Activated T-cell treated with anti-CD3 and anti-CD28 coated beads, Interleukin-2, amount 50 U/mL, for 4 hours (primary cell): ENCODE measurements at regions not wholly inside any gene's neighbourhood (a gene's known extent, or its start where the extent isn't known, plus 50 kb on each side); places are given as distances from the start of the nearest gene placed in this dataset.
"Not testable (repeated sequence)": the region's sequence is repeated elsewhere in the genome, so short reads cannot be mapped to it uniquely, and the experiment has no call there.

Experiments
- ATAC-seq, 2 donors: fragments of 200-7000 bp; cut with Tn5 transposase; one replicate each; pipeline ENCODE4 v1.10.0; 2021
- DNase-seq: peaks from one replicate; pipeline ENCODE4 v3.0.0-alpha.2; 2020
- H3K27me3 Mint-ChIP-seq: one replicate; pipeline ENCODE4 v1.8.0; 2021; ENCODE audit warnings: low read depth, mixed read lengths
- H3K36me3 Mint-ChIP-seq: one replicate; pipeline ENCODE4 v1.8.0; 2022; ENCODE audit warnings: mixed read lengths; ENCODE audit not compliant: insufficient read depth
- H3K4me1 Mint-ChIP-seq: one replicate; pipeline ENCODE4 v1.8.0; 2021; ENCODE audit warnings: low read depth, mixed read lengths
- H3K4me3 Mint-ChIP-seq: one replicate; pipeline ENCODE4 v1.8.0; 2021; ENCODE audit warnings: mild to moderate bottlenecking, moderate library complexity, mixed read lengths
- H3K9me3 Mint-ChIP-seq: one replicate; pipeline ENCODE4 v1.8.0; 2021; ENCODE audit warnings: mixed read lengths

DNA sequence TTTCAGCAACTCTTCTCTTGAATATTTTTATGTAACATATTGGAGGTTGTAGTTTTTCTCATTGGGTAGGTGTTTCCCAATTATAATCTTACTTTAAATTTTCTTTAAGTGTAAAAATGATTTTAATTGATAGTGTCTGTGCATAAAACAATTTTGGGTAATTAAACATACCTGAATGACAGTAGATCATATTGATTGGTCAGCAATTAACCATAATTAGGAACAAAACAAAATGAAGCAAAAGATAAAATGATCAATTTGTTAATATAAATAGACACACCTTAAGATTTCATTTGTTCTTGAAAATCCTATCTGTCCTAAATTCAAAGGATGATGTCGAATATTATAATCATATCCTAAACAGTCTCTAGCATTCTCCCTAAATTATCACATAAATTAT, 468.3 kb downstream of the PDZRN4 start:
- H3K4me3 Mint-ChIP-seq, result no peak overlapping the region
- ATAC-seq (no peak), DNase-seq (no peak)
- peaks cover 5% of the 10 kb centered on the region for H3K27me3 Mint-ChIP-seq
- H3K4me1 Mint-ChIP-seq, result no peaks in the 10 kb centered on the region
- H3K9me3 Mint-ChIP-seq, result peaks cover 7% of the 10 kb centered on the region
- no peaks in the 10 kb centered on the region for H3K36me3 Mint-ChIP-seq

DNA sequence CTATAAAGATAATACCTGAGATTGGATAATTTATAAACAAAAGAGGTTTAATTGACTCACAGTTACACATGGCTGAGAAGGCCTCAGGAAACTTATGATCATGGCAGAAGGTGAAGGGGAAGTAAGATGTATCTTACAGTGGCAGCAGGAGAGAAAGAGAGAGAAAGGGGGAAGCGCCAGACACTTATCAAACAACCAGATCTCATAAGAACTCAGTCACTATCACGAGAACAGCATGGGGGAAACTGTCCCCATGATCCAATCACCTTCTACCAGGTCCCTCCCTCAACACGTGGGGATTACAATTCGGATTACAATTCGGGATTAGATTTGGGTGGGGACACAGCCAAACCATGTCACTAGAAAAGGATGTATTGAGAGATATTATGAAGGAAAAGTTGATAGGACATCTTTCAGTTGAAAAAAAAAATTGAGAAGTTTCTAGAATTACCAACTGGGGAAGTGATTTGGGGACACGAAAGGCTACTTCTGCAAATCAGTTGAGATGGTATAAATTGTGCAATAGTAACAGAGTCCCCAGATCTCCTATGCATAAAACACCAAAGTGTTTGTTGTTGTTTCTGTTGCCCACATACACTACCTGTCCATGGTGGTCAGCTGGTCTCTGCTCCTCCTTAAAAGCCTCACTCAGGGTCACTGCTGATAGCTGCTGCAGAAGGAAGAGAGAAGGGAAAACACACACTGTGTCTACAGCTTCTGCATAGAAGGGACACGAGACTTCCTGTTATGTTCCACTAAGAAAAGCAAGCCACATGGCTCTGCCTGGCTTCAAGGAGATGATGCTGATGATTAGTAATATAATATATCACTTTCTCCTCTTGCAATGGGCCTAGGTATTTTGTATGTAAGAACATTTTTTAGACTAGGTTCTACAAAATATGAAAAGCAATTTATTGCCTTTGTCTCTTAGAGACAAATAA, 465.5 kb downstream of the PDZRN4 start:
- ATAC-seq (no peak), DNase-seq (no peak)
- Mint-ChIP-seq H3K4me1 (no peaks in the 10 kb centered on the region), H3K36me3 (no peaks in the 10 kb centered on the region), H3K4me3 (no peak overlapping the region), H3K27me3 (no peaks in the 10 kb centered on the region), H3K9me3 (no peaks in the 10 kb centered on the region)

DNA sequence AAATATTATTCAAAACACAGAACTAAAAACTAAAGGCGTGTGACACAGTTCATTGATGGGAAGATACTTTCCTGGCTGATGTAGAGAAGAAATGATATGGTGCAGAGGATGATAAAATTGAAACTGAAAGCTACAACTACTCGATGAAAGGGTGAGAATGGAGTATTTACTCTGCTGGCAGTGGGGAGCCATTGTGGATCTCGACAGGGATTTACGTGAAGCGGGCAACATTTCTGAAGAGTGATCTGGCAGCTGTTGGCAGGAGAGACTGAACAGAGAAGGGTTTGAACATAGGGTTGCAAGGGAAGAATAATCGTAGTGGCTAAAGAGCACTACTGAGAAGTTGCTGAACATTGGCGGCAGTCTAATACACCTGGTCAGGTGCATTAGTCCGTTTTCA, 464.9 kb downstream of the PDZRN4 start:
- Mint-ChIP-seq H3K27me3 (no peaks in the 10 kb centered on the region), H3K4me3 (no peak overlapping the region), H3K9me3 (no peaks in the 10 kb centered on the region), H3K4me1 (no peaks in the 10 kb centered on the region), H3K36me3 (no peaks in the 10 kb centered on the region)
- no peak for ATAC-seq
- no peak for DNase-seq

DNA sequence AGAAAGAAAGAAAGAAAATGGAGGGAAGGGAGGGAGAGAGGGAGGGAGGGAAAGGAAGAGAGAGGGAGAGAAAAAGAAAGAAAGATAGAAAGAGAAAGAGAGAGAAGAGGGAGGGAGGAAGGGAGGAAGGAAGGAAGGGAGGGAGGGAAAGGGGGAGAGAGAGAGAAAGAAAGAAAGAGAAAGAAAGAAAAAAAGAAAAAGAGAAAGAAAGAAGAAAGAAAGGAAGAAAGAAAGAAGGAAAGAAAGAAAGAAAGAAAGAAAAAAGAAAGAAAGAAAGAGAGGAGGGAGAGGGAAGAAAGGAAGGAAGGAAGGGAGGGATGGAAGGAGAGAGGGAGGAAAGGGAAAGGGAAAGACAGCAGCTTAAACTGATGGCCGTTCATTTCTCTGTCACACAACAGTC, 457.5 kb downstream of the PDZRN4 start:
- no peaks in the 10 kb centered on the region for H3K27me3 Mint-ChIP-seq
- no peak overlapping the region for H3K4me3 Mint-ChIP-seq
- DNase-seq, result no peak
- H3K36me3 Mint-ChIP-seq, result no peaks in the 10 kb centered on the region
- no peaks in the 10 kb centered on the region for H3K4me1 Mint-ChIP-seq
- ATAC-seq, result no peak
- H3K9me3 Mint-ChIP-seq, result no peaks in the 10 kb centered on the region

DNA sequence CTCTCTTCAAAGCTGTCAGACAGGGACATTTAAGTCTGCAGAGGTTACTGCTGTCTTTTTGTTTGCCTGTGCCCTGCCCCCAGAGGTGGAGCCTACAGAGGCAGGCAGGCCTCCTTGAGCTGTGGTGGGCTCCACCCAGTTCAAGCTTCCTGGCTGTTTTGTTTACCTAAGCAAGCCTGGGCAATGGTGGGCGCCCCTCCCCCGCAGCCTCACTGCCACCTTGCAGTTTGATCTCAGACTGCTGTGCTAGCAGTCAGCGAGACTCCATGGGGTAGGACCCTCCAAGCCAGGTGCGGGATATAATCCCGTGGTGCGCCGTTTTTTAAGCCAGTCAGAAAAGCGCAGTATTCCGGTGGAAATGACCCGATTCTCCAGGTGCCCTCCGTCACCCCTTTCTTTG, 454.7 kb downstream of the PDZRN4 start:
- H3K27me3 Mint-ChIP-seq, H3K4me3 Mint-ChIP-seq, DNase-seq, H3K36me3 Mint-ChIP-seq, H3K9me3 Mint-ChIP-seq, H3K4me1 Mint-ChIP-seq, ATAC-seq: not testable (repeated sequence)

DNA sequence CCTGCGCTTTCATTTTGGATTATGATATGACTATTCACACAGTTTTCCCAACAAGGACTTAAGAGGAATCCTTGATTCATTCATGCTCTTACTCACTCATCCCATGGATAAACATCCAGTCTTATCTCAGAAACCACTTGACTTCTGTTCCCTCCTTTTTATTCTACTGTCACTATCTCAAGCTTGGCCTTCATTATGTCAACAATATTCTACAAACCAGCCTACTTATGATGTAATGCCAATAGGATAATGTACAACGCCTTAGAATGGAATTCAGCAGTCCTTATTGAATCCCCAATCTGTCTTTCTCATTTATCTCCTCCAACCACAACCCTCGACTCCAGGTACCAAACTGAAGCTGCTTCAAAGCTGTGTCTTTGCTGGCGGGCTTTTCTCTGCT, 448.5 kb downstream of the PDZRN4 start:
- DNase-seq (no peak), ATAC-seq (no peak)
- H3K27me3 Mint-ChIP-seq, result no peaks in the 10 kb centered on the region
- H3K4me3 Mint-ChIP-seq, result no peak overlapping the region
- peaks cover 6% of the 10 kb centered on the region for H3K9me3 Mint-ChIP-seq
- no peaks in the 10 kb centered on the region for H3K36me3 Mint-ChIP-seq
- no peaks in the 10 kb centered on the region for H3K4me1 Mint-ChIP-seq

DNA sequence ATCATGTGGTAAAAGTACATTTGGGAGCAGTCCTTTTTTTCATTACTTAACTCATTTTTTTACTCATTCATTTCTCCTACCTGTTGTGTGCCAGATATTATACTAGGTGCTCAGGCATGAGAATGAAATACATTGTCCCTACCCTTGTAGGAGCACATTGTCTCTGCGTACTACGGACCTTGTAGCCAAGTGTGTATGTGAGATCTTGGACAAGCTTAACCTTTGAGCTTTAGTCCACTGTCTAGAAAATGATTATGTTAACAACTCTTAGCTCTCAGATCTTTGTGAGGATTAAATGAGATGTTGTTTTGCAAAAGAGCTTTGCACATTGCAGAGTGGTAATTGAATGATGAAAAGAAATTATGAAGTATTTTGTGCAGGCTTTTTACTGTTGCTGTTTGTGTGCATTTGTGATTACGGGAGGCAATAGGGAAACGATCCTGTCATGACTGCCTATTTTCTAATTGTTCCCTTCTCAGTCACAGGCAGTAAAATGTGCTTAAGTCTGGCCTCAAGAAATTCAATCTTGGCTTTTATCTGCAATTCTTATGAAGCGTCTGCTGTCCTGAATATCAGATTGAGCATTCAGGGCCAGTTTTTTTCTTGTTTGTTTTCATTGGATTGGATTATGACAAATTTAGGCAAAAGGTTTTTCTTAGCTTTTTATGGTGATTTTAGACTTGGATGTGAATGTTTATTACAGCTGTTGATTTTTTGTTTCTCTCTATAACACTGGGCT, 447.7 kb downstream of the PDZRN4 start:
- Mint-ChIP-seq H3K9me3 (peaks cover 10% of the 10 kb centered on the region), H3K27me3 (no peaks in the 10 kb centered on the region), H3K4me3 (no peak overlapping the region), H3K4me1 (no peaks in the 10 kb centered on the region), H3K36me3 (no peaks in the 10 kb centered on the region)
- no peak for ATAC-seq
- no peak for DNase-seq

DNA sequence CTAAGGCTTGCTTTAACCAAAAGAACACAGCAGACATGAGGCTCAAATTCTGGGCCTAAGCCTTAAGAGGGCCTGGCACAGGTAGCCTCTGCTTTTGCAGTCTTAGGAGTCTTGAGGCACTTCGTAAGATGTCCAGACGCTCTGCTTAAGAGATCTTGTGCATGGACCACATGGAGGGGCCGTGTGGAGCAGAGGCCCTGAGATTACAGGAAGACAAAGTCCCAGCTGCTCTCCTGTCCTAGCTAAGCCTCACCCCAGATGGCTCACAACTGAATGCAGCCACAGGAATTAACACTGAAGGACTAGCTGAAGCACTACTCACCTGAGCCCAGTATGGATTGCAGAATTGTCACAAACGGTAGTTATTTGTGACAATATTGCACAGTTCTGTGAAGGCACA, 446.0 kb downstream of the PDZRN4 start:
- H3K9me3 Mint-ChIP-seq, result peaks cover 12% of the 10 kb centered on the region
- H3K27me3 Mint-ChIP-seq, result no peaks in the 10 kb centered on the region
- no peaks in the 10 kb centered on the region for H3K4me1 Mint-ChIP-seq
- DNase-seq (no peak), ATAC-seq (no peak)
- H3K36me3 Mint-ChIP-seq, result no peaks in the 10 kb centered on the region
- H3K4me3 Mint-ChIP-seq, result no peak overlapping the region

DNA sequence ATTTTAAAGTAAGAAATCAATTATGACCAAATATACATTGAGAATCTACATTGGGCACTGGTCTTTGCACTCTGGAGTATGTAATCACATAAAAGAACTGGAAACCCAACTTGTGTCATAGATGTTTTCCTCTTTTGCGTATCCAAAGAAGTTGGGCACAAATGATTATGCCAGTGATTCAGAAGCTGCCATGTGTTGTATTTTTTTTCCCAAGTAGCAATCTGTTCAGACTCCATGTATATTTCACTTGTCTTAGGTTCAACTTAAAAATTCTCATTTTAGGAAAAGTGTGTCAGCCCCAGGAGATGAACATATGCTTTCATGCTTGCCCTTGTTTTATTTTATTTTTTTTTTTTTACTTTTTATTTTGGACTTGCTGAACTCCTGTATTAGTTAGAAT, 441.5 kb downstream of the PDZRN4 start:
- Mint-ChIP-seq H3K9me3 (peaks cover 12% of the 10 kb centered on the region), H3K36me3 (no peaks in the 10 kb centered on the region), H3K4me1 (no peaks in the 10 kb centered on the region), H3K4me3 (no peak overlapping the region), H3K27me3 (no peaks in the 10 kb centered on the region)
- DNase-seq (no peak), ATAC-seq (no peak)

DNA sequence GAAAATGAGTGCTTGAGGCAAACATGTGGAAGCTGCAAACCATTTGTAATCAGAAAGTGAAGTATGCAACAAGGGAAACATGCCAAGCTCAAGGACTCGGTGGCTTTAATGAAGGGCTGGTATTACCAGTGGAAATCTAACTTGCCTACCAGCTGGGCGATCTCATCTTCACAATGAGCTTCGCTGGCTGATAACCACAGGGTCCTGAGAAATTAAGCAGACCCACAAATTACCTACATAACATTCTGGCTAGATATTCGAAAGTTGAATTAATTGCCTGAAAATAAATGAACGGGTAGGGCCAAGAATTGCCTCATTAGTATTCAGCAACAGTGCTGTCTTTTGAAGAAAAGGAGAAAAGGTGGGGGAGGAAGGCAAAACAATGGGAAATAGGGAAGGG, 439.4 kb downstream of the PDZRN4 start:
- DNase-seq (no peak), ATAC-seq (no peak)
- Mint-ChIP-seq H3K4me3 (no peak overlapping the region), H3K9me3 (peaks cover 9% of the 10 kb centered on the region), H3K4me1 (no peaks in the 10 kb centered on the region), H3K27me3 (no peaks in the 10 kb centered on the region), H3K36me3 (no peaks in the 10 kb centered on the region)

DNA sequence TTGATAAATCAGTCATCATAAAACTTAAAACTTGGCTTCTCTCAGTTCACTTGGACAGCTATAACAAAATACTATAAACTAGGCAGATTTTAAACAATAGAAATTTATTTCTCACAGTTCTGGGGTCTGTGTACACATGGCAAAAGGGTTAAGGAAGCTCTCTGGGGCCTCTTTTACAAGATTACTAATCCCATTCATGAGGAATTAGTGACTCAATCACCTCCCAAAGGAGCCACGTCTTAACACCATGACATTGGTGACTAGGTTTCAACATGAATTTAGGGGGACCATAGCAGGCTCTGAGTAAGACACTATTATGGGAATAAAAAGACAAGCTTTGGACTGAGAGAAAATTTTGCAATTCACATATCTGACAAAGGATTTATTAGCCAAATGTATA, 436.5 kb downstream of the PDZRN4 start:
- no peak for DNase-seq
- no peak overlapping the region for H3K4me3 Mint-ChIP-seq
- peaks cover 1% of the 10 kb centered on the region for H3K9me3 Mint-ChIP-seq
- H3K27me3 Mint-ChIP-seq, result no peaks in the 10 kb centered on the region
- ATAC-seq, result no peak
- no peaks in the 10 kb centered on the region for H3K36me3 Mint-ChIP-seq
- no peaks in the 10 kb centered on the region for H3K4me1 Mint-ChIP-seq
